ENCODE measurements at regions not wholly inside any gene's neighbourhood (a gene's known extent, or its start where the extent isn't known, plus 50 kb on each side); places are given as distances from the start of the nearest gene placed in this dataset.

DNA sequence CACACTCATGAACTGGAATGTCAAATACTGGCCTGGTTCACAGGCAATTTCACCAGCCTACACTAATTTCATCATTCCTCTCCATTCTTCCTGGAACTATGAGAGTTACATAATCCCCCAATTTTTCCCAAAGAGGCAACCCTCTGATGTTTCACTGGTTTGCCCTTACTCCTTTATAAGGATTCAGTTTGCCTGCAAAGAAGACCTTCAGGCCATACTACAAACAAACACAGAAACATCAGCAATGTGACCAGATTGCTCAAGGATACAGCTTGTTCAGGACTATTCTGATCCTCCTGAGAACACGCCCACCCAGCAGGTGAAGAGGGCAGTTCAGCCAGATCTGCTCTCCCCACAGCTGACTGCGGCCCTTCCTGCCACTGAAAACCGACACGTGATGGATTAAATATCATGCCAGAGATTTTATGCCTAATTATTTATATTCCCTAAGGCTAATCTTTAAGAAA is 215.5 kb downstream of the ETAA1 start:
- TF ChIP-seq EZH2 (IDR thresholded peaks at IDR 0.05; ENCODE audit: borderline replicate concordance): no peak
- TF ChIP-seq, protein P1, sequence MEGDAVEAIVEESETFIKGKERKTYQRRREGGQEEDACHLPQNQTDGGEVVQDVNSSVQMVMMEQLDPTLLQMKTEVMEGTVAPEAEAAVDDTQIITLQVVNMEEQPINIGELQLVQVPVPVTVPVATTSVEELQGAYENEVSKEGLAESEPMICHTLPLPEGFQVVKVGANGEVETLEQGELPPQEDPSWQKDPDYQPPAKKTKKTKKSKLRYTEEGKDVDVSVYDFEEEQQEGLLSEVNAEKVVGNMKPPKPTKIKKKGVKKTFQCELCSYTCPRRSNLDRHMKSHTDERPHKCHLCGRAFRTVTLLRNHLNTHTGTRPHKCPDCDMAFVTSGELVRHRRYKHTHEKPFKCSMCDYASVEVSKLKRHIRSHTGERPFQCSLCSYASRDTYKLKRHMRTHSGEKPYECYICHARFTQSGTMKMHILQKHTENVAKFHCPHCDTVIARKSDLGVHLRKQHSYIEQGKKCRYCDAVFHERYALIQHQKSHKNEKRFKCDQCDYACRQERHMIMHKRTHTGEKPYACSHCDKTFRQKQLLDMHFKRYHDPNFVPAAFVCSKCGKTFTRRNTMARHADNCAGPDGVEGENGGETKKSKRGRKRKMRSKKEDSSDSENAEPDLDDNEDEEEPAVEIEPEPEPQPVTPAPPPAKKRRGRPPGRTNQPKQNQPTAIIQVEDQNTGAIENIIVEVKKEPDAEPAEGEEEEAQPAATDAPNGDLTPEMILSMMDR (IDR thresholded peaks at IDR 0.05; ENCODE audit: poor library complexity): no peak
- TF ChIP-seq EZH2phosphoT487 (IDR thresholded peaks at IDR 0.05; ENCODE audit: low read depth, severe bottlenecking, unreplicated experiment): no peak

All from hepatocyte (in vitro differentiated cells).